Activated CD8-positive, alpha-beta memory T cell treated with anti-CD3 and anti-CD28 coated beads, Interleukin-2, amount 50 U/mL, for 4 hours (primary cell): ENCODE measurements at regions not wholly inside any gene's neighbourhood (a gene's known extent, or its start where the extent isn't known, plus 50 kb on each side); places are given as distances from the start of the nearest gene placed in this dataset.
A peak's percentile ranks its signal among the peaks of the same experiment; 100 is the strongest.

Experiments used
- DNase-seq: peaks from one replicate; pipeline ENCODE4 v3.0.0-alpha.2; 2020

GRCh38 chr17:77001487-77001886 is 133.3 kb downstream of the MGAT5B start:
- no peak for DNase-seq

GRCh38 chr17:77002103-77003045 is 134.2 kb downstream of the MGAT5B start:
- DNase-seq = no peak

- no peak for DNase-seq
Observed at GRCh38 chr17:77003699-77004098, 135.5 kb downstream of the MGAT5B start.

- DNase-seq = no peak
Observed at GRCh38 chr17:77006971-77007649, 133.7 kb upstream of the SEC14L1 start.

- DNase-seq = no peak
Observed at GRCh38 chr17:77009877-77010276, 130.9 kb upstream of the SEC14L1 start.

- DNase-seq = no peak
Observed at GRCh38 chr17:77010667-77011066, 130.1 kb upstream of the SEC14L1 start.

- DNase-seq = peak; percentile 52
Observed at GRCh38 chr17:77011173-77012011, 129.4 kb upstream of the SEC14L1 start.

GRCh38 chr17:77018504-77018903 is 122.3 kb upstream of the SEC14L1 start:
- DNase-seq = no peak

- no peak for DNase-seq
Observed at GRCh38 chr17:77019893-77020379, 120.8 kb upstream of the SEC14L1 start.

GRCh38 chr17:77020973-77021372 is 119.8 kb upstream of the SEC14L1 start:
- DNase-seq = no peak

- DNase-seq = no peak
Observed at GRCh38 chr17:77022766-77023165, 118.0 kb upstream of the SEC14L1 start.

GRCh38 chr17:77025781-77026180 is 115.0 kb upstream of the SEC14L1 start:
- no peak for DNase-seq

- no peak for DNase-seq
Observed at GRCh38 chr17:77027271-77027889, 113.4 kb upstream of the SEC14L1 start.

GRCh38 chr17:77028900-77029299 is 111.9 kb upstream of the SEC14L1 start:
- no peak for DNase-seq

GRCh38 chr17:77032929-77033328 is 107.8 kb upstream of the SEC14L1 start:
- DNase-seq = no peak

GRCh38 chr17:77033892-77034404 is 106.8 kb upstream of the SEC14L1 start:
- no peak for DNase-seq

GRCh38 chr17:77034677-77035424 is 105.9 kb upstream of the SEC14L1 start:
- no peak for DNase-seq

GRCh38 chr17:77035526-77035925 is 105.2 kb upstream of the SEC14L1 start:
- no peak for DNase-seq

GRCh38 chr17:77036136-77036840 is 104.5 kb upstream of the SEC14L1 start:
- DNase-seq = no peak

GRCh38 chr17:77036841-77037381 is 103.9 kb upstream of the SEC14L1 start:
- no peak for DNase-seq

- no peak for DNase-seq
Observed at GRCh38 chr17:77037943-77038342, 102.8 kb upstream of the SEC14L1 start.
